Caki2 (cell line): ENCODE measurements at regions not wholly inside any gene's neighbourhood (a gene's known extent, or its start where the extent isn't known, plus 50 kb on each side); places are given as distances from the start of the nearest gene placed in this dataset.
"Not testable (repeated sequence)": the region's sequence is repeated elsewhere in the genome, so short reads cannot be mapped to it uniquely, and the experiment has no call there.

Experiments
- DNase-seq: peaks from one replicate; pipeline ENCODE4 v3.0.0-alpha.2; 2015; ENCODE audit warnings: low read depth
- in situ Hi-C: cut with HindIII; loops from 2 replicates; pipeline ENCODE4 v1.10.0; 2016; ENCODE audit warnings: low sequenced_read_pairs, low pct_unique_long_range_greater_than_20kb, mixed read lengths

- in situ Hi-C loops, result no loop called here
- DNase-seq, result no peak
These were observed 536.1 kb downstream of the MEI4 start for GRCh38 chr6:78188891-78189290.

GRCh38 chr6:78192057-78192456, 539.2 kb downstream of the MEI4 start:
- no peak for DNase-seq
- in situ Hi-C loops, result no loop called here

- in situ Hi-C loops, result no loop called here
- DNase-seq, result no peak
These were observed 546.2 kb downstream of the MEI4 start for GRCh38 chr6:78199044-78199443.

- DNase-seq, result no peak
- in situ Hi-C loops, result no loop called here
These were observed 569.4 kb downstream of the MEI4 start for GRCh38 chr6:78222226-78222625.

GRCh38 chr6:78231002-78231401, 578.2 kb downstream of the MEI4 start:
- DNase-seq, result peak; percentile 9

GRCh38 chr6:78243519-78243918, 590.7 kb downstream of the MEI4 start:
- peak; percentile 35 for DNase-seq
- in situ Hi-C loops, result no loop called here

More at GRCh38 chr6:78231002-78231401, 578.2 kb downstream of the MEI4 start:
- in situ Hi-C loops, result no loop called here

GRCh38 chr6:78251931-78252330, 599.1 kb downstream of the MEI4 start:
- in situ Hi-C loops, result no loop called here
- no peak for DNase-seq

GRCh38 chr6:78253618-78254017, 600.8 kb downstream of the MEI4 start:
- in situ Hi-C loops, result no loop called here
- DNase-seq, result no peak

GRCh38 chr6:78259935-78260334, 607.1 kb downstream of the MEI4 start:
- in situ Hi-C loops, result no loop called here
- no peak for DNase-seq

- in situ Hi-C loops, DNase-seq: not testable (repeated sequence)
These were observed 606.9 kb upstream of the IRAK1BP1 start for GRCh38 chr6:78260427-78260826.

GRCh38 chr6:78268591-78269452, 598.5 kb upstream of the IRAK1BP1 start:
- no peak for DNase-seq

GRCh38 chr6:78300885-78301284, 566.5 kb upstream of the IRAK1BP1 start:
- in situ Hi-C loops, result no loop called here
- no peak for DNase-seq

More at GRCh38 chr6:78268591-78269452, 598.5 kb upstream of the IRAK1BP1 start:
- in situ Hi-C loops, result no loop called here

GRCh38 chr6:78302411-78302810, 564.9 kb upstream of the IRAK1BP1 start:
- in situ Hi-C loops, result no loop called here
- no peak for DNase-seq

- in situ Hi-C loops, result no loop called here
- DNase-seq, result peak; percentile 5
These were observed 559.3 kb upstream of the IRAK1BP1 start for GRCh38 chr6:78308025-78308424.

GRCh38 chr6:78322068-78322845, 545.1 kb upstream of the IRAK1BP1 start:
- no peak for DNase-seq
- in situ Hi-C loops, result no loop called here

GRCh38 chr6:78324213-78324612, 543.1 kb upstream of the IRAK1BP1 start:
- DNase-seq, result no peak
- in situ Hi-C loops, result no loop called here

- no peak for DNase-seq
- in situ Hi-C loops, result no loop called here
These were observed 526.6 kb upstream of the IRAK1BP1 start for GRCh38 chr6:78340755-78341154.

GRCh38 chr6:78345882-78346281, 521.5 kb upstream of the IRAK1BP1 start:
- in situ Hi-C loops, result no loop called here
- DNase-seq, result no peak

- DNase-seq, result no peak
- in situ Hi-C loops, result no loop called here
These were observed 520.0 kb upstream of the IRAK1BP1 start for GRCh38 chr6:78347191-78347916.
